ENCODE measurements at regions not wholly inside any gene's neighbourhood (a gene's known extent, or its start where the extent isn't known, plus 50 kb on each side); places are given as distances from the start of the nearest gene placed in this dataset.
"Not testable (repeated sequence)": the region's sequence is repeated elsewhere in the genome, so short reads cannot be mapped to it uniquely, and the experiment has no call there.

DNA sequence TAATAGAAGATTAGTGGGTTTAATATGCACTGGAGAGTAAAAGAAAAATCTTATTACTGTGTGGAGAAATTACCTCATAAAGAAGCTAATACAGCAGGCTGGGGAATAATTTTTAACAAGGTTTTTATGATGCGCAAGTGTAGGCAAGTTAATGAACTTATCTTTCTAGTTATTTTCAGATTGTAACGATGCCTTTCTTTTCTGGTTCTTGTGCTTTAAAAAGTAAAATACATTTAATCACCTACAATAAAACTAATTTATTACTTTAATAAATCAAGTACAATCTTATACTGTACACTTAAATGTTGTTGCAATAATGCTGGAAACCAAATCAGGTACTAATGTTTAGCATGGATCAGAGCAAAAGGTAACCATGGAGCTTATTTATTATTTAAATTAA is 266.6 kb downstream of the ZIC1 start:
- no peak for FAIRE-seq

GRCh38 chr3:147680837-147681483 is 271.8 kb downstream of the ZIC1 start:
- no peak for FAIRE-seq

GRCh38 chr3:147688868-147689267 is 279.7 kb downstream of the ZIC1 start:
- FAIRE-seq = no peak

DNA sequence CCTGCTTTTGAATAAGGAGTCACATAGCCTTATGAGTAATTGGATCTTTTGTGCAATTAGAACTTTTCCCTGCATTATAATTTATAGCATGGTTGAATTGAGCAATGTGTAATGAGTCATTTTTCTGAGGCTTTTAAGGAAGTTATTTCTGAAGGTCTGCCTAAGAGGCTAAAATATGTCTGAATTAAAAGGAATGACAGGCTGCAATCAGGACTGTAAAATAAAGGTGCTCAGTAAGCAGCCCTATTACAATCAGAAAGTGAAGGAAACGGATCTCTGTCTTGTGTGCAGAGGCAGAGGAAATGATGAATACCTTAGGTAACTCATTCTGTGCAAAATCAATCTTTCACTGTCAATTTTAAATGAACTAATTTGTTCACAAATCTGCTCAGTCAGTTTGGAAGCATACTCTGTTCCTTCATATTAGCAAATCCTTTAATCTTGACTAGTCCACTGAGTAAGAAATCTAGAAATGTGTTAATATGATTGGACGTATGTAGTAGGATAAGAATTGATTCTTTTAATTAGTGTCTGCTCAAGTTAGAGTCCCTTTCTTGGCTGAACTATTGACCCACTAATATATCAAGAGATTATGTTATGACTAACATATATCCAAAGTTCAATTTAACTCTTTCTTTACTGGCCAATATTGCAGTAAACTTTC is 290.1 kb downstream of the ZIC1 start:
- no peak for FAIRE-seq

DNA sequence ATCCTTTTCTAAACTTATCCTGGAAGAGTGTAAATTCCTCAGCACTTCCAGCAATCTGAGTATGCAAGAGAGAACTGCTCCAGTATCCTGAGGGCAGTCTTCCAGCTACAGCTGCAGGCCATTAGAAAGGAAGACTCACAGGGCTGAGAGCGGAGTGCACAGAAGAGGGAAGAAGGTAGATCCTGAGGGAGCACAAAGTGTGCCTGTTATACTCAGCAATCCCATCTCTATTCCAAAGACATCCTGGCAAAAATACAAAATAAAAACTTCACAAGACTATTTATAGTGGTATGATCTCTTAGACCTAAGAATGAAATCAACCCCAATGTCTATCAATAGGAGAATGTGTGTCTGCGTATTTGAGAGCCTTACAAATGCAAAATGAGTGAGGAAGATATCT is 292.0 kb downstream of the ZIC1 start:
- no peak for FAIRE-seq

- no peak for FAIRE-seq
These were observed 293.3 kb downstream of the ZIC1 start for GRCh38 chr3:147702509-147702908.

DNA sequence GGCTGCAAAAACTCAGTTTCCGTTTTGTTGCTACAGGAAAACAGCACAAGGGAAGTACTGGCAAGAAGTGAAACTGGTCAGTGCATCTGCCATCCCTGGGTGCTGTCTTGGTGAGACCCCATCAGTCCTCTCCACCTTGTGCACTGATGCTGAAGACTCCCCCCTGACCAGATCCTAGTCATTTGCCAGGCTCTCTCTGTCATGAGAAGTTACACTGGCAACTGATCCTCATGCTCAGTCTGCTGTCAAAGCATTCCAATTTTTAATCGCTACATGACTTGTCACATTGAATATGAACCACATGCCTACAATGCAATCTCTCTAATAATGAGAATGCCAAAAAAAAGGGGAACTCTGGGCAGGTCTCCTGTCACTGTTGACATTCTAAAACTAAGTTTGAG is 296.5 kb downstream of the ZIC1 start:
- FAIRE-seq = no peak

- not testable (repeated sequence) for FAIRE-seq
These were observed 301.6 kb downstream of the ZIC1 start for GRCh38 chr3:147710753-147711152.

DNA sequence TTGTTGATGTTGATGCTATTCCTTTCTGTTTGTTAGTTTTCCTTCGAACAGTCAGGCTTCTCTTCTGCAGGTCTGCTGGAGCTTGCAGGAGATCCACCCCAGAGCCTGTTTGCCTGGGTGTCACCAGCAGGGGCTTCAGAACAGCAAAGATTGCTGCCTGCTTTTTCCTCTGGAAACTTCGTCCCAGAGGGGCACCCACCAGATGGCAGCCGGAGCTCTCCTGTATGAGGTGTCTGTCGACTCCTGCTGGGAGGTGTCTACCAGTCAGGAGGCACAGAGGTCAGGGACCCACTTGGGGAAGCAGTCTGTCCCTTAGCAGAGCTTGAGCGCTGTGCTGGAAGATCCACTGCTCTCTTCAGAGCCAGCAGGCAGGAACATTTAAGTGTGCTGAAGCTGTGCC is 303.2 kb downstream of the ZIC1 start:
- no peak for FAIRE-seq

GRCh38 chr3:147712758-147713157 is 303.6 kb downstream of the ZIC1 start:
- not testable (repeated sequence) for FAIRE-seq

- no peak for FAIRE-seq
These were observed 304.3 kb downstream of the ZIC1 start for GRCh38 chr3:147713234-147714133.

DNA sequence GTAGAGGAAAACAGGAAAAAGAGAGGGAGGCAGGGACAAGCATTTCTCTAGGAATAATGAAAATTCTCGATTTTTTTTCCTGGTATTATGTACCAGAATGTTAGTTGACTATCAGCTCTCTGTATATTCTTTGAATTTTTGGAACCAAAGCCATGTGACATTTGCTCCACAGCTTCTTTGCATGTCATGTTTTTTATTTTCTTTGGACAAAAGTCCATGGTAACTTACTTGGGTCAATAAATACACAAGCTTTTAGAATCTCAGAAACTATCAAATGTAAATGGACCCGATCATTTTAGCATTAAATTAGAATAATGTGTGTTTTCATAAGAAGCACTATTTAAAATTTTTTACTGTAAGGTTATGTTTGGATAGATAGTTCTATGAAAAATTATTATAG is 320.5 kb downstream of the ZIC1 start:
- no peak for FAIRE-seq

DNA sequence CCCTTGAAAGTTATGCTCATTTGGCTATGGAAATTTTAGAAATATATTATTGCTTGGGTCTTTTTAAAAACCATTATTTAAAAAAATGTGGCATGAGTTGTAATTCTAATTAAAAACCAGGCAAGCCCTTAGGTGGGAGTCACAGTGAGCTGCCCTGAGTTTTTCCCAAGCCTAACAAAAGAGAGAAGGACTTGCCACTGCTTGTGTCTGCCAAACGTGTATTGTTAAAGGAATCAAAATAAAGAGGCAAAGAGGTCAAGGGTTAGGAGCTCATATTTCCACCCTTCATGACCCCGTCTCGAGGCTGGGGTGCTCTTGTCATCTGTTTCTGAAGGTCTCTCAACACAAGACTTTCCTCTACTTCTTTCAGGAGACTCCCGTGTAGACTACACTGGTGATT is 321.1 kb downstream of the ZIC1 start:
- FAIRE-seq = no peak

- FAIRE-seq = no peak
These were observed 324.1 kb downstream of the ZIC1 start for GRCh38 chr3:147733217-147733616.

DNA sequence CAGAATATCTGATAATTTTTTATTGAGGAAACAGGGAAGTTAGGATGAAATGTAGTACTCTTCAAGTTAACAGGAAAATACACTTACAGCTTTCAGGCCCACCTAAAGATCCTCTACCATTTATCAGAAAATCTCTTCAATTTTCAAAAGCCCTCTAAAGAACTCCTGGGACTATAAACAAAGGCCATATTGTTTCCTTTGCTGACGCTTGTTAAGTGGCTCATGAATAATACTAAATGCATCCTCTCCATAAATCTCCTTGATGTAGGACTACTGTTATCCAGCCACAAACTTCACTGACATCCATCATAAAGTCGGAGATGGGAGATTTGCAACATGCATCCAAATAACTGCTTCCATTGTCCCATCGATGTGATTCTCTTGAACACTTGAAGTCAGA is 326.5 kb downstream of the ZIC1 start:
- no peak for FAIRE-seq

- FAIRE-seq = no peak
These were observed 327.1 kb downstream of the ZIC1 start for GRCh38 chr3:147736226-147736625.

DNA sequence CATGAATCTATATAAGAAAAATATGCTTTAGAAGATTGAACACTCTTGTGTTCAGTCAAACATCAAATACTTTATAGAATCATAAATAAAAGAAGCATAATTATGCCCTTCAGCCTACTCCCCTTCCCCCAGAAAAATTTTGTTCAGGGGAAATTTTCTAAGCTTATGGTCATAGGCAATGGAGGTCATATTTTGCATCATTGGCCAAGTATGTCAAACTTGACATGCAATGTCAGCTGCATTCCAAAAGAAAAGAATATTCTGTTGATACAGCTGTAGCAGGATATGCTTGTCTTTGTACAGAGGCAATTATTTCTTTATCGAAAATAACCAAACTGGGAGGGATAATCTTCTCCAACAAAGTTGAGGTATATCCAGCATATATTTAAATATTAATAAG is 328.2 kb downstream of the ZIC1 start:
- no peak for FAIRE-seq

GRCh38 chr3:147740928-147741327 is 331.8 kb downstream of the ZIC1 start:
- FAIRE-seq = no peak

DNA sequence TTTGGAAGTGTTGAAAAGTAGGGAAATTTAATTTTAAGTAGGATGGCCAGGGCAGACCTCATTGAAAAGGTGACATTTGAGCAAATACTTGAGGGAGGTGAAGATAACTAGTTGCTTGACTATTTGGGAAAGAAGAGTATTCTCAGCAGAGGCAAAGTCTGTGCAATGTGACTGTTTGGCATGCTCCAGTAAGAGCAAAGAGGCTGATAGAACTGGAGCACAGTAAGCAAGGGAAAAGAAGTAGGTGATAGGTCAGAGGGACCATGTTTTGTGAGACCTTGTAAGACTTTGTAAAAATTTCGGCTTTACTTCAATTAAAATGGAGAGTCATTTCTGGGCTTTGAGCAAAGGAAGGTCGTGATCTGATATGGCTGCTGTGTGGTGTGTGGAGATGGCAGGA is 335.8 kb downstream of the ZIC1 start:
- no peak for FAIRE-seq

DNA sequence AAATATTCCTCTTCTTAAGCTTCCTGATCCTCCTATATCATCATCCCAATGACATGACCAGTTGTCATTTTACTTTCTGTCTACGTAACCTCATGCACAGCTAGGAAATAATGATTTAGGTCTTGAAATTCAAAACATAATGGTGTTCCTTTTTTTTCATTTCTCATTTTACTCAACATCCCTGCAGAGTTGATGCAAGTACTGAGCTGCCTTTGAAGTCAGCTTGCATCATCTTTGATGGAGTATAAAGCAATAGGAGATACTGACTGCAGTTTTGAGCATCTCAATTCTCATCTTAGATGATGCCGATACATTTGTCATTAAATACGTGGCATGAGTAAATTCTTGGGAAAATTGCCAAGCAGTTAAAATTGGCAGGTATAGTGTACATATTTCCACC is 346.1 kb downstream of the ZIC1 start:
- FAIRE-seq = no peak

- no peak for FAIRE-seq
These were observed 347.3 kb downstream of the ZIC1 start for GRCh38 chr3:147756476-147756875.

DNA sequence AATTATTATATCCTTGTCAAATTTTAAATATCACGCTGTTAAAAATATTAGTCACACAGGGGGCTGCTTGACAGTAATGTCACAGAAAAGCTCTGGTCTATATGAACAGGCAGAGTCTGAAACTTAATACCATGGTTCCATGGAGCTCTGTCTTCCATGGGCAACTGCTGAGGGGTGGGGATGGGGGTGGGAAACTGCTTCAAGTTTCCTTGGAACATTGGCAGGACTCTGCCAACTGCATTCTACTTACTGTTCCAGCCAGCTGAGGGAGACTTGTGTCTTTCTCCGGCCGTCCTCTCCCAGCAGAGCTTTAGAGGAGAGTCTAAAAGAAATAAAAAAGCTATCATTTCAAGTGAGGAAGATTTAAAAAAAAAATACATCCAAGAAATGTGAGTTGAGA is 348.7 kb downstream of the ZIC1 start:
- no peak for FAIRE-seq

DNA sequence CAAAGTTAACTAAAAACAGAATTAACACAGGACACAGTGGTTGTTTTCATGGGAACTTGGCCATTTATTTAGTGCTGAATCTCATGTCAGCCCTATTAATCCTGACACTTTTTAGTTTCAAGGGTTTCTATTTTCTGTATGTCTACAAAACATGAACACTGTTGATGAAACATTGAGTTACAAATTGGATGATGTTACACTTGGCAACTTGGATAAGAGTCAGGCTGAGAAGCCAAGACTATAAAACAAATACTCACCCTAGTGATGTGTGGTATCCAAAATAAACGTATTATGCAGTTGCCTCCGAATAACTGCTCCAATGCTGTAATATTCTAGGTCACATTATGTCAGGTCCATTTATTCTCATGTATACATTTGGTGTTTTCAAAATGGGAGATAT is 349.6 kb downstream of the ZIC1 start:
- FAIRE-seq = no peak

GRCh38 chr3:147760085-147760484 is 350.9 kb downstream of the ZIC1 start:
- no peak for FAIRE-seq
